GM23338 (cell line): ENCODE measurements at regions not wholly inside any gene's neighbourhood (a gene's known extent, or its start where the extent isn't known, plus 50 kb on each side); places are given as distances from the start of the nearest gene placed in this dataset.

Source experiments
- ATAC-seq: fragments of 200-7000 bp; cut with Tn5 transposase; 3 replicates; pipeline ENCODE4 v1.9.1; 2020
- DNase-seq: peaks from one replicate; pipeline ENCODE4 v3.0.0-alpha.2; 2015; ENCODE audit warnings: low spot score
- H2AFZ ChIP-seq: fragments of 200-600 bp; sonication (generic); 2 replicates; pipeline ENCODE4 v1.8.0; 2016; ENCODE audit warnings: antibody characterized with exemption, mild to moderate bottlenecking, moderate library complexity
- H3F3A ChIP-seq: fragments of 200-600 bp; sonication (generic); replicated peaks from 2 replicates; pipeline ENCODE4 v1.8.0; 2017; ENCODE audit warnings: antibody characterized with exemption, mixed run types, low read depth
- H3K27ac ChIP-seq: fragments of 200-600 bp; sonication (generic); 2 replicates; pipeline ENCODE4 v1.6.1; 2016; ENCODE audit warnings: low read depth
- H3K27me3 ChIP-seq: fragments of 200-600 bp; sonication (generic); 2 replicates; pipeline ENCODE4 v1.8.0; 2016; ENCODE audit warnings: mild to moderate bottlenecking, mixed run types, moderate library complexity; ENCODE audit not compliant: insufficient read depth
- H3K36me3 ChIP-seq: fragments of 200-600 bp; sonication (generic); 2 replicates; pipeline ENCODE4 v1.8.0; 2016; ENCODE audit warnings: mild to moderate bottlenecking; ENCODE audit not compliant: insufficient read depth
- H3K4me1 ChIP-seq: fragments of 200-600 bp; sonication (generic); 2 replicates; pipeline ENCODE4 v1.8.0; 2016; ENCODE audit warnings: mild to moderate bottlenecking, moderate library complexity; ENCODE audit not compliant: insufficient read depth
- H3K4me2 ChIP-seq: fragments of 200-600 bp; sonication (generic); 2 replicates; pipeline ENCODE4 v1.7.1; 2017; ENCODE audit warnings: mixed run types
- H3K4me3 ChIP-seq: fragments of 200-600 bp; sonication (generic); 2 replicates; pipeline ENCODE4 v1.6.1; 2016; ENCODE audit warnings: mixed run types
- H3K79me2 ChIP-seq: fragments of 200-600 bp; sonication (generic); replicated peaks from 2 replicates; pipeline ENCODE4 v1.8.0; 2017; ENCODE audit warnings: mild to moderate bottlenecking; ENCODE audit not compliant: insufficient read depth
- H3K9me2 ChIP-seq: fragments of 200-600 bp; sonication (generic); 2 replicates; pipeline ENCODE4 v1.8.0; 2017; ENCODE audit not compliant: insufficient read depth
- H4K20me1 ChIP-seq: fragments of 200-600 bp; sonication (generic); replicated peaks from 2 replicates; pipeline ENCODE4 v1.8.0; 2017; ENCODE audit warnings: mild to moderate bottlenecking; ENCODE audit not compliant: insufficient read depth
- H3K27ac Mint-ChIP-seq: 2 replicates; pipeline ENCODE4 v1.8.0; 2020; ENCODE audit warnings: inconsistent platforms, mild to moderate bottlenecking, moderate library complexity, mixed read lengths
- H3K27me3 Mint-ChIP-seq: 3 replicates; pipeline ENCODE4 v1.8.0; 2022; ENCODE audit warnings: low read depth, mild to moderate bottlenecking, moderate library complexity, mixed read lengths, inconsistent platforms; ENCODE audit not compliant: insufficient read depth, poor library complexity
- H3K36me3 Mint-ChIP-seq: 3 replicates; pipeline ENCODE4 v1.8.0; 2021; ENCODE audit warnings: low read depth, mild to moderate bottlenecking, inconsistent platforms, moderate library complexity, mixed read lengths
- H3K4me1 Mint-ChIP-seq: 3 replicates; pipeline ENCODE4 v1.8.0; 2020; ENCODE audit warnings: mild to moderate bottlenecking, inconsistent platforms, mixed read lengths
- H3K4me3 Mint-ChIP-seq: 3 replicates; pipeline ENCODE4 v1.8.0; 2021; ENCODE audit warnings: moderate library complexity, mild to moderate bottlenecking, inconsistent platforms, mixed read lengths
- H3K9me3 Mint-ChIP-seq: 3 replicates; pipeline ENCODE4 v1.8.0; 2020; ENCODE audit warnings: moderate library complexity, mild to moderate bottlenecking, inconsistent platforms, mixed read lengths
- CREB1 ChIP-seq: fragments of 250-450 bp; sonication (Bioruptor Pico); IDR thresholded peaks from 2 replicates; pipeline ENCODE4 v1.5.0; 2020; ENCODE audit warnings: low read depth, mild to moderate bottlenecking, moderate library complexity
- JUNB ChIP-seq: IDR thresholded peaks from one replicate; pipeline ENCODE4 v1.6.1; 2016; ENCODE audit warnings: antibody characterized with exemption; ENCODE audit not compliant: unreplicated experiment
- POLR2AphosphoS5 ChIP-seq: IDR thresholded peaks from 2 replicates; pipeline ENCODE4 v1.6.1; 2016; ENCODE audit warnings: antibody characterized with exemption, low read depth
- ZNF114 ChIP-seq: fragments of 250-450 bp; sonication (Bioruptor Pico); IDR thresholded peaks from 2 replicates; pipeline ENCODE4 v1.5.0; 2020; ENCODE audit warnings: mild to moderate bottlenecking, moderate library complexity
- ZNF331 ChIP-seq: fragments of 250-450 bp; sonication (Bioruptor Pico); IDR thresholded peaks from 2 replicates; pipeline ENCODE4 v1.5.0; 2020; ENCODE audit warnings: low read depth, mild to moderate bottlenecking, moderate library complexity
- TF ChIP-seq, protein P1 (sequence below), 2 experiments: fragments of 200-600 bp in 1 of 2; sonication (generic) in 1 of 2; conservative IDR thresholded peaks; 2 replicates each; pipeline versions ENCODE4 v1.5.1 to v1.6.1; 2016 to 2017; ENCODE audit warnings: antibody characterized with exemption in 2 of 2, low read depth in 2 of 2, mild to moderate bottlenecking in 2 of 2, moderate library complexity in 1 of 2
- TF ChIP-seq, protein P2 (sequence below): IDR thresholded peaks from one replicate; pipeline ENCODE4 v1.6.1; 2018; ENCODE audit warnings: antibody characterized with exemption; ENCODE audit not compliant: unreplicated experiment

- ATAC-seq (no peak), DNase-seq (no peak)
- H3K4me1 Mint-ChIP-seq, result no peaks in the 10 kb centered on the region
- H3K9me3 Mint-ChIP-seq, result no peaks in the 10 kb centered on the region
- Histone ChIP-seq H3F3A (no peaks in the 10 kb centered on the region), H3K4me2 (no peak overlapping the region), H3K27ac (no peak overlapping the region), H3K9me2 (no peaks in the 10 kb centered on the region), H3K36me3 (no peaks in the 10 kb centered on the region), H3K4me1 (no peaks in the 10 kb centered on the region), H3K79me2 (no peaks in the 10 kb centered on the region), H2AFZ (no peak overlapping the region; the same call in 1 of the 2 replicates), H3K27me3 (no peaks in the 10 kb centered on the region), H3K4me3 (no peak overlapping the region), H4K20me1 (no peaks in the 10 kb centered on the region)
- no peak overlapping the region for H3K27ac Mint-ChIP-seq
- no peaks in the 10 kb centered on the region for H3K36me3 Mint-ChIP-seq
- H3K27me3 Mint-ChIP-seq, result peaks cover 12% of the 10 kb centered on the region
- no peak for TF ChIP-seq ZNF114
- no peak for TF ChIP-seq CREB1 (CRISPR knock-in tag)
- no peak overlapping the region for H3K4me3 Mint-ChIP-seq
These were observed 73.3 kb upstream of the OTOS start for GRCh38 chr2:240213476-240214421.

- H2AFZ ChIP-seq, result no peak overlapping the region
- Mint-ChIP-seq H3K27ac (no peak overlapping the region), H3K36me3 (no peaks in the 10 kb centered on the region), H3K4me3 (no peak overlapping the region), H3K9me3 (no peaks in the 10 kb centered on the region), H3K27me3 (peaks cover 13% of the 10 kb centered on the region), H3K4me1 (no peaks in the 10 kb centered on the region)
- H3K36me3 ChIP-seq, result no peaks in the 10 kb centered on the region
- no peak overlapping the region for H3K4me3 ChIP-seq
- H3K4me2 ChIP-seq, result no peak overlapping the region
- H3K4me1 ChIP-seq, result no peaks in the 10 kb centered on the region
- H3K79me2 ChIP-seq, result no peaks in the 10 kb centered on the region
- no peaks in the 10 kb centered on the region for H3F3A ChIP-seq
- DNase-seq (no peak), ATAC-seq (no peak)
- no peak overlapping the region for H3K27ac ChIP-seq
- H3K9me2 ChIP-seq, result no peaks in the 10 kb centered on the region
- no peaks in the 10 kb centered on the region for H4K20me1 ChIP-seq
- H3K27me3 ChIP-seq, result no peaks in the 10 kb centered on the region
- TF ChIP-seq, protein P1, sequence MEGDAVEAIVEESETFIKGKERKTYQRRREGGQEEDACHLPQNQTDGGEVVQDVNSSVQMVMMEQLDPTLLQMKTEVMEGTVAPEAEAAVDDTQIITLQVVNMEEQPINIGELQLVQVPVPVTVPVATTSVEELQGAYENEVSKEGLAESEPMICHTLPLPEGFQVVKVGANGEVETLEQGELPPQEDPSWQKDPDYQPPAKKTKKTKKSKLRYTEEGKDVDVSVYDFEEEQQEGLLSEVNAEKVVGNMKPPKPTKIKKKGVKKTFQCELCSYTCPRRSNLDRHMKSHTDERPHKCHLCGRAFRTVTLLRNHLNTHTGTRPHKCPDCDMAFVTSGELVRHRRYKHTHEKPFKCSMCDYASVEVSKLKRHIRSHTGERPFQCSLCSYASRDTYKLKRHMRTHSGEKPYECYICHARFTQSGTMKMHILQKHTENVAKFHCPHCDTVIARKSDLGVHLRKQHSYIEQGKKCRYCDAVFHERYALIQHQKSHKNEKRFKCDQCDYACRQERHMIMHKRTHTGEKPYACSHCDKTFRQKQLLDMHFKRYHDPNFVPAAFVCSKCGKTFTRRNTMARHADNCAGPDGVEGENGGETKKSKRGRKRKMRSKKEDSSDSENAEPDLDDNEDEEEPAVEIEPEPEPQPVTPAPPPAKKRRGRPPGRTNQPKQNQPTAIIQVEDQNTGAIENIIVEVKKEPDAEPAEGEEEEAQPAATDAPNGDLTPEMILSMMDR (conservative IDR thresholded peaks at IDR 0.05; ENCODE audit: low read depth in 2 of 2), result no peak
- TF ChIP-seq ZNF114 (no peak), POLR2AphosphoS5 (no peak), JUNB (no peak), ZNF331 (CRISPR knock-in tag) (no peak)
- TF ChIP-seq, protein P2, sequence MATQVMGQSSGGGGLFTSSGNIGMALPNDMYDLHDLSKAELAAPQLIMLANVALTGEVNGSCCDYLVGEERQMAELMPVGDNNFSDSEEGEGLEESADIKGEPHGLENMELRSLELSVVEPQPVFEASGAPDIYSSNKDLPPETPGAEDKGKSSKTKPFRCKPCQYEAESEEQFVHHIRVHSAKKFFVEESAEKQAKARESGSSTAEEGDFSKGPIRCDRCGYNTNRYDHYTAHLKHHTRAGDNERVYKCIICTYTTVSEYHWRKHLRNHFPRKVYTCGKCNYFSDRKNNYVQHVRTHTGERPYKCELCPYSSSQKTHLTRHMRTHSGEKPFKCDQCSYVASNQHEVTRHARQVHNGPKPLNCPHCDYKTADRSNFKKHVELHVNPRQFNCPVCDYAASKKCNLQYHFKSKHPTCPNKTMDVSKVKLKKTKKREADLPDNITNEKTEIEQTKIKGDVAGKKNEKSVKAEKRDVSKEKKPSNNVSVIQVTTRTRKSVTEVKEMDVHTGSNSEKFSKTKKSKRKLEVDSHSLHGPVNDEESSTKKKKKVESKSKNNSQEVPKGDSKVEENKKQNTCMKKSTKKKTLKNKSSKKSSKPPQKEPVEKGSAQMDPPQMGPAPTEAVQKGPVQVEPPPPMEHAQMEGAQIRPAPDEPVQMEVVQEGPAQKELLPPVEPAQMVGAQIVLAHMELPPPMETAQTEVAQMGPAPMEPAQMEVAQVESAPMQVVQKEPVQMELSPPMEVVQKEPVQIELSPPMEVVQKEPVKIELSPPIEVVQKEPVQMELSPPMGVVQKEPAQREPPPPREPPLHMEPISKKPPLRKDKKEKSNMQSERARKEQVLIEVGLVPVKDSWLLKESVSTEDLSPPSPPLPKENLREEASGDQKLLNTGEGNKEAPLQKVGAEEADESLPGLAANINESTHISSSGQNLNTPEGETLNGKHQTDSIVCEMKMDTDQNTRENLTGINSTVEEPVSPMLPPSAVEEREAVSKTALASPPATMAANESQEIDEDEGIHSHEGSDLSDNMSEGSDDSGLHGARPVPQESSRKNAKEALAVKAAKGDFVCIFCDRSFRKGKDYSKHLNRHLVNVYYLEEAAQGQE, result no peak
These were observed 74.6 kb upstream of the OTOS start for GRCh38 chr2:240214790-240215675.
